ENCODE measurements at regions not wholly inside any gene's neighbourhood (a gene's known extent, or its start where the extent isn't known, plus 50 kb on each side); places are given as distances from the start of the nearest gene placed in this dataset.
A peak's percentile ranks its signal among the peaks of the same experiment; 100 is the strongest.

- peak; percentile 25 for ATAC-seq
- TF ChIP-seq BACH2 (CRISPR knock-in tag; IDR thresholded peaks at IDR 0.05; ENCODE audit: borderline replicate concordance) (no peak), PPARA (CRISPR knock-in tag; IDR thresholded peaks at IDR 0.05; ENCODE audit: borderline replicate concordance) (no peak), TOX (CRISPR knock-in tag; IDR thresholded peaks at IDR 0.05; ENCODE audit: borderline replicate concordance) (no peak), RARB (CRISPR knock-in tag; IDR thresholded peaks at IDR 0.05) (no peak), ZNF8 (CRISPR knock-in tag; IDR thresholded peaks at IDR 0.05) (no peak), POU6F1 (CRISPR knock-in tag; IDR thresholded peaks at IDR 0.05; ENCODE audit: borderline replicate concordance, low read depth) (no peak), OSR1 (CRISPR knock-in tag; IDR thresholded peaks at IDR 0.05) (no peak), TSHZ2 (CRISPR knock-in tag; IDR thresholded peaks at IDR 0.05) (no peak), ZNF70 (CRISPR knock-in tag; IDR thresholded peaks at IDR 0.05) (no peak), CSDC2 (CRISPR knock-in tag; IDR thresholded peaks at IDR 0.05) (no peak), CREB5 (CRISPR knock-in tag; IDR thresholded peaks at IDR 0.05; ENCODE audit: low read depth) (no peak), ZC3H10 (CRISPR knock-in tag; IDR thresholded peaks at IDR 0.05) (no peak)
Measured at GRCh38 chr15:39181056-39181747, 399.7 kb upstream of the THBS1 start.

- TF ChIP-seq SNAI2 (CRISPR knock-in tag; IDR thresholded peaks at IDR 0.05) = no peak
- TF ChIP-seq POU6F1 (CRISPR knock-in tag; IDR thresholded peaks at IDR 0.05; ENCODE audit: borderline replicate concordance, low read depth) = no peak
- no peak for TF ChIP-seq ISL1 (CRISPR knock-in tag; IDR thresholded peaks at IDR 0.05)
- TF ChIP-seq RARB (CRISPR knock-in tag; IDR thresholded peaks at IDR 0.05) = no peak
- TF ChIP-seq ZC3H10 (CRISPR knock-in tag; IDR thresholded peaks at IDR 0.05) = no peak
- TF ChIP-seq ESRRG (CRISPR knock-in tag; IDR thresholded peaks at IDR 0.05) = no peak
- TF ChIP-seq ZNF8 (CRISPR knock-in tag; IDR thresholded peaks at IDR 0.05) = no peak
- no peak for TF ChIP-seq CSDC2 (CRISPR knock-in tag; IDR thresholded peaks at IDR 0.05)
- TF ChIP-seq GLIS3 (CRISPR knock-in tag; IDR thresholded peaks at IDR 0.05) = no peak
- no peak for TF ChIP-seq CSRNP3 (CRISPR knock-in tag; IDR thresholded peaks at IDR 0.05)
- TF ChIP-seq ARNTL (CRISPR knock-in tag; IDR thresholded peaks at IDR 0.05; ENCODE audit: borderline replicate concordance, low read depth) = no peak
- TF ChIP-seq PPARA (CRISPR knock-in tag; IDR thresholded peaks at IDR 0.05; ENCODE audit: borderline replicate concordance) = no peak
- TF ChIP-seq TOX (CRISPR knock-in tag; IDR thresholded peaks at IDR 0.05; ENCODE audit: borderline replicate concordance) = no peak
- no peak for TF ChIP-seq TCF4 (CRISPR knock-in tag; IDR thresholded peaks at IDR 0.05; ENCODE audit: borderline replicate concordance)
- TF ChIP-seq CREB5 (CRISPR knock-in tag; IDR thresholded peaks at IDR 0.05; ENCODE audit: low read depth) = no peak
- TF ChIP-seq ZNF565 (CRISPR knock-in tag; conservative IDR thresholded peaks at IDR 0.05; ENCODE audit: low read depth) = no peak
- no peak for TF ChIP-seq PATZ1 (CRISPR knock-in tag; IDR thresholded peaks at IDR 0.05; ENCODE audit: borderline replicate concordance)
- no peak for TF ChIP-seq ZFP30 (CRISPR knock-in tag; IDR thresholded peaks at IDR 0.05)
- TF ChIP-seq TSHZ2 (CRISPR knock-in tag; IDR thresholded peaks at IDR 0.05) = no peak
- ATAC-seq = peak; percentile 67
Measured at GRCh38 chr15:39181940-39182339, 398.9 kb upstream of the THBS1 start.
